Islet of Langerhans (tissue), 1 donor: ENCODE measurements at regions not wholly inside any gene's neighbourhood (a gene's known extent, or its start where the extent isn't known, plus 50 kb on each side); places are given as distances from the start of the nearest gene placed in this dataset.

ENCODE experiments used
- FAIRE-seq: peaks from one replicate; lab custom pipeline; 2011; peaks lifted over from hg19 to GRCh38; lab: Jason Lieb, UNC

GRCh38 chr10:85231534-85232270 is 903.3 kb downstream of the CCSER2 start:
- FAIRE-seq: no peak

GRCh38 chr10:85235258-85235657 is 906.9 kb downstream of the CCSER2 start:
- FAIRE-seq: no peak

GRCh38 chr10:85238676-85239075 is 910.3 kb downstream of the CCSER2 start:
- FAIRE-seq: no peak

- FAIRE-seq: no peak
Observed at GRCh38 chr10:85250304-85250703, 921.9 kb downstream of the CCSER2 start.

GRCh38 chr10:85256481-85256880 is 928.1 kb downstream of the CCSER2 start:
- FAIRE-seq: no peak

- FAIRE-seq: no peak
Observed at GRCh38 chr10:85259908-85260307, 931.5 kb downstream of the CCSER2 start.

- no peak for FAIRE-seq
Observed at GRCh38 chr10:85262992-85263391, 934.6 kb downstream of the CCSER2 start.

GRCh38 chr10:85265121-85265520 is 936.7 kb downstream of the CCSER2 start:
- FAIRE-seq: no peak

- no peak for FAIRE-seq
Observed at GRCh38 chr10:85266808-85267207, 938.4 kb downstream of the CCSER2 start.

GRCh38 chr10:85280014-85280413 is 951.6 kb downstream of the CCSER2 start:
- FAIRE-seq: no peak

- no peak for FAIRE-seq
Observed at GRCh38 chr10:85284778-85285770, 956.7 kb downstream of the CCSER2 start.

GRCh38 chr10:85293483-85293882 is 965.1 kb downstream of the CCSER2 start:
- no peak for FAIRE-seq

- FAIRE-seq: no peak
Observed at GRCh38 chr10:85311613-85312337, 983.4 kb downstream of the CCSER2 start.

- no peak for FAIRE-seq
Observed at GRCh38 chr10:85315657-85316056, 987.3 kb downstream of the CCSER2 start.

GRCh38 chr10:85316276-85316675 is 987.9 kb downstream of the CCSER2 start:
- no peak for FAIRE-seq

GRCh38 chr10:85317827-85318226 is 989.4 kb downstream of the CCSER2 start:
- no peak for FAIRE-seq

- FAIRE-seq: no peak
Observed at GRCh38 chr10:85318809-85319807, 990.7 kb downstream of the CCSER2 start.

GRCh38 chr10:85319826-85320225 is 991.4 kb downstream of the CCSER2 start:
- FAIRE-seq: no peak

GRCh38 chr10:85333594-85333993 is 1005.2 kb downstream of the CCSER2 start:
- no peak for FAIRE-seq

- no peak for FAIRE-seq
Observed at GRCh38 chr10:85362401-85362800, 1004.2 kb downstream of the GRID1 start.
